Omental fat pad (tissue), 3 donors: ENCODE measurements at regions not wholly inside any gene's neighbourhood (a gene's known extent, or its start where the extent isn't known, plus 50 kb on each side); places are given as distances from the start of the nearest gene placed in this dataset.

ENCODE experiments used
- ATAC-seq: fragments of 150-250 bp; one replicate; pipeline ENCODE4 v1.9.1; 2016; ENCODE audit warnings: mild to moderate bottlenecking, moderate library complexity; ENCODE audit not compliant: low FRiP score
- DNase-seq: peaks from one replicate; pipeline ENCODE4 v3.0.0-alpha.2; 2019; ENCODE audit warnings: low spot score
- CTCF ChIP-seq, 3 donors: fragments of 450-650 bp; IDR thresholded peaks; one replicate each; pipeline ENCODE4 v1.5.1; 2016 to 2017; ENCODE audit warnings: antibody characterized with exemption in 3 of 3, mild to moderate bottlenecking in 3 of 3, moderate library complexity in 2 of 3

- DNase-seq: no peak
These were observed 198.0 kb upstream of the SYT1 start for GRCh38 chr12:78666584-78666983.

GRCh38 chr12:78671295-78671694 is 193.3 kb upstream of the SYT1 start:
- ATAC-seq (no peak), DNase-seq (no peak)
- TF ChIP-seq CTCF (IDR thresholded peaks at IDR 0.05): no peak

More at GRCh38 chr12:78666584-78666983, 198.0 kb upstream of the SYT1 start:
- no peak for TF ChIP-seq CTCF (IDR thresholded peaks at IDR 0.05)
- ATAC-seq: no peak

- DNase-seq (no peak), ATAC-seq (no peak)
- TF ChIP-seq CTCF (IDR thresholded peaks at IDR 0.05): no peak
These were observed 192.5 kb upstream of the SYT1 start for GRCh38 chr12:78672033-78672432.

GRCh38 chr12:78674311-78675090 is 190.1 kb upstream of the SYT1 start:
- TF ChIP-seq CTCF (IDR thresholded peaks at IDR 0.05): no peak
- DNase-seq (no peak), ATAC-seq (no peak)

- no peak for TF ChIP-seq CTCF (IDR thresholded peaks at IDR 0.05)
- no peak for ATAC-seq
- DNase-seq: no peak
These were observed 184.0 kb upstream of the SYT1 start for GRCh38 chr12:78680596-78680995.

- ATAC-seq (no peak), DNase-seq (no peak)
- no peak for TF ChIP-seq CTCF (IDR thresholded peaks at IDR 0.05)
These were observed 181.5 kb upstream of the SYT1 start for GRCh38 chr12:78683031-78683430.

- ATAC-seq (no peak), DNase-seq (no peak)
- no peak for TF ChIP-seq CTCF (IDR thresholded peaks at IDR 0.05)
These were observed 180.9 kb upstream of the SYT1 start for GRCh38 chr12:78683626-78684025.
